Lower lobe of right lung (tissue), 2 donors: ENCODE measurements at regions not wholly inside any gene's neighbourhood (a gene's known extent, or its start where the extent isn't known, plus 50 kb on each side); places are given as distances from the start of the nearest gene placed in this dataset.

ENCODE experiments used
- ATAC-seq, 2 donors: fragments of 200-7000 bp; cut with Tn5 transposase; one replicate each; pipeline ENCODE4 v1.9.1; 2020 to 2022; ENCODE audit warnings: mild to moderate bottlenecking in 2 of 2, moderate library complexity in 2 of 2
- DNase-seq: peaks from one replicate; pipeline ENCODE4 v3.0.0-alpha.2; 2020
- H3K27ac ChIP-seq: fragments of 200-600 bp; one replicate; pipeline ENCODE4 v1.8.0; 2022
- H3K27me3 ChIP-seq: fragments of 200-600 bp; one replicate; pipeline ENCODE4 v1.8.0; 2022; ENCODE audit warnings: low read depth
- H3K36me3 ChIP-seq: fragments of 200-600 bp; one replicate; pipeline ENCODE4 v1.8.0; 2022; ENCODE audit warnings: mild to moderate bottlenecking
- H3K4me1 ChIP-seq: fragments of 200-600 bp; one replicate; pipeline ENCODE4 v1.8.0; 2022
- H3K4me3 ChIP-seq: fragments of 200-600 bp; one replicate; pipeline ENCODE4 v1.8.0; 2022; ENCODE audit warnings: mild to moderate bottlenecking
- H3K9me3 ChIP-seq: fragments of 200-600 bp; one replicate; pipeline ENCODE4 v1.8.0; 2022
- intact Hi-C: fragments of 100-400 bp; cut with DNase I; formaldehyde crosslinking; loops from one replicate; pipeline ENCODE4 v1.11.0; 2022
- TF ChIP-seq, protein P1 (sequence below): fragments of 200-600 bp; IDR thresholded peaks from one replicate; pipeline ENCODE4 v1.8.0; 2022; ENCODE audit warnings: antibody characterized with exemption, mild to moderate bottlenecking
- donor health status: DM: no; HTN: yes; CAD: no; lungs with severe emphysema.

DNA sequence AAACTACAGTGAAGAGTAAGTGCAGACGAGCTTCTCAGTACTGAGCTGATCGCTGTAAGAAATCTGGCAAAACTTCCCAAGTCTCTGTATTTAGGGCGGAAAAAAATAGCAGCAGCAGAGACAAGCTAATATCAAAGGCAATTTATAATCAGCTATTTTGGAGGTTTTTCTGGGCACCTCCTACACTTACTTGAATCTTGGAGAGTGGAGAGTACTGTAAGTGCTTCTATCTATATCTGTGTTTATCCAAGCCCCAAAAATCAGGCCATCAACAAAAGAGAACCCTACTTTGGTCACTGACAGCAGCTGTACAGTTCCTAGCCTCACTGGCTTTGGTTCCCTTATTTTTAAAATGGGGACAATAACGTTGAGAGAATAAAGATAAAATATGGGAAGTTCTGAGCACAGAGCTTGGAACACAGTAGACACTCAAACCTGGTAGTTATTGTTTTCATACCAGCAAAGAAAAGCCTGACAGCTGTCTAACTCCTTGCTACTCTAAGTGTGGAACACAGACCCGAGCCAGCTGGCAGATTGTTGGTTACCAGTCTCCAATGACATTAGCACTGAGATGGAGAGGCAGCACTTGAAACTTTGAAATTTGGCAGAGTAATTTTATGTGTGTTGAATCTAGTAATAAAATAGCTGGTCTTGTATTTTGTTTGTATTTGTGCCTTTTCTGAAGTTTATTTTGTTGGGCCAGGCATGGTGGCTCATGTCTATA lies 96.0 kb upstream of the SLC28A3 start:
- TF ChIP-seq, protein P1, sequence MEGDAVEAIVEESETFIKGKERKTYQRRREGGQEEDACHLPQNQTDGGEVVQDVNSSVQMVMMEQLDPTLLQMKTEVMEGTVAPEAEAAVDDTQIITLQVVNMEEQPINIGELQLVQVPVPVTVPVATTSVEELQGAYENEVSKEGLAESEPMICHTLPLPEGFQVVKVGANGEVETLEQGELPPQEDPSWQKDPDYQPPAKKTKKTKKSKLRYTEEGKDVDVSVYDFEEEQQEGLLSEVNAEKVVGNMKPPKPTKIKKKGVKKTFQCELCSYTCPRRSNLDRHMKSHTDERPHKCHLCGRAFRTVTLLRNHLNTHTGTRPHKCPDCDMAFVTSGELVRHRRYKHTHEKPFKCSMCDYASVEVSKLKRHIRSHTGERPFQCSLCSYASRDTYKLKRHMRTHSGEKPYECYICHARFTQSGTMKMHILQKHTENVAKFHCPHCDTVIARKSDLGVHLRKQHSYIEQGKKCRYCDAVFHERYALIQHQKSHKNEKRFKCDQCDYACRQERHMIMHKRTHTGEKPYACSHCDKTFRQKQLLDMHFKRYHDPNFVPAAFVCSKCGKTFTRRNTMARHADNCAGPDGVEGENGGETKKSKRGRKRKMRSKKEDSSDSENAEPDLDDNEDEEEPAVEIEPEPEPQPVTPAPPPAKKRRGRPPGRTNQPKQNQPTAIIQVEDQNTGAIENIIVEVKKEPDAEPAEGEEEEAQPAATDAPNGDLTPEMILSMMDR: no peak
- H3K9me3 ChIP-seq: no peaks in the 10 kb centered on the region
- no peak overlapping the region for H3K27ac ChIP-seq
- H3K36me3 ChIP-seq: no peaks in the 10 kb centered on the region
- DNase-seq: no peak
- no peak for ATAC-seq
- H3K27me3 ChIP-seq: no peaks in the 10 kb centered on the region
- H3K4me3 ChIP-seq: no peak overlapping the region
- intact Hi-C loops: no loop called here
- no peaks in the 10 kb centered on the region for H3K4me1 ChIP-seq

DNA sequence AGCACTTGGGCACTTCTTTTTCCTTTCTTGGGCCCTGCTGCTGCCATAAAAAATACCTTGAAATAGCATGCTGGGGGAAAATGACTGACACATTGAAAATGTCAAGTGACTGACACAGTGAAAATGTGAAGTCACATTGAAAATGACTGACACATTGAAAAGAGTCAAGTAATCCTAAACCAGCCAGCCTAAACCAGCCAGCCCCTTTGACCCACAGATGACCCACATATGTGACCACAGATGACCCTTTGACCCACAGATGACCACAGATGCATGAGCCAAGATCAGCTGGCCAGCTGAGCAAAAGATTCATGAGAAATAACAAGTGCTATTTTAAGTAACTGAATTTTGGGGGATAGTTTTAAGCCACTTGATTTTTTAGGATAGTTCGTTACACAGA lies 97.8 kb upstream of the SLC28A3 start:
- no peak overlapping the region for H3K27ac ChIP-seq
- intact Hi-C loops: no loop called here
- H3K9me3 ChIP-seq: no peaks in the 10 kb centered on the region
- DNase-seq (no peak), ATAC-seq (no peak)
- no peak overlapping the region for H3K4me3 ChIP-seq
- no peaks in the 10 kb centered on the region for H3K4me1 ChIP-seq
- no peaks in the 10 kb centered on the region for H3K36me3 ChIP-seq
- H3K27me3 ChIP-seq: no peaks in the 10 kb centered on the region
- TF ChIP-seq, protein P1: no peak

DNA sequence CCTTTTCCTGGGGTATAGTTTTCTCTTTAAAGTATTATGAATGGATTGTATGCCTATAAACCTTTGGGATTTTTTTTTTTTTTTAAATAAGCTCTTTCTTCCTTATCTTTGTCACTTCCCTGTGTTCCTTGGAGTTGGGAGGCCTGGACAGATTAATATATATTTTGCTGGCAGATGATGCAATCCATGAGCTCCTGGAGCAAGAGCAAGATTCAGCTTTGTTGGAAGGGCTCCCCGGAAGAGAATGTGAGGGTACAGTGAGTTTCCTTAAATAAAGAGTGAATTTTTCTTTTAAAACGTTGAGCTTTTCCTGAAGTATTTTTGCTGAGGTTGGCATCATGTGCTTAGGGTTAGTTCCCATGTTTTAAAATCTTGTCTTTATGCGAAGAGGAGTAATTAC lies 98.7 kb upstream of the SLC28A3 start:
- intact Hi-C loops: no loop called here
- Histone ChIP-seq H3K9me3 (no peaks in the 10 kb centered on the region), H3K27ac (no peak overlapping the region), H3K4me1 (no peaks in the 10 kb centered on the region), H3K4me3 (no peak overlapping the region), H3K36me3 (no peaks in the 10 kb centered on the region), H3K27me3 (no peaks in the 10 kb centered on the region)
- TF ChIP-seq, protein P1: no peak
- no peak for DNase-seq
- no peak for ATAC-seq

GRCh38 chr9:84442712-84443111 lies 102.2 kb upstream of the SLC28A3 start:
- intact Hi-C loops: no loop called here
- ATAC-seq (no peak), DNase-seq (no peak)
- Histone ChIP-seq H3K27me3 (no peaks in the 10 kb centered on the region), H3K4me1 (no peaks in the 10 kb centered on the region), H3K4me3 (no peak overlapping the region), H3K36me3 (no peaks in the 10 kb centered on the region), H3K27ac (no peak overlapping the region), H3K9me3 (no peaks in the 10 kb centered on the region)
- TF ChIP-seq, protein P1: no peak

DNA sequence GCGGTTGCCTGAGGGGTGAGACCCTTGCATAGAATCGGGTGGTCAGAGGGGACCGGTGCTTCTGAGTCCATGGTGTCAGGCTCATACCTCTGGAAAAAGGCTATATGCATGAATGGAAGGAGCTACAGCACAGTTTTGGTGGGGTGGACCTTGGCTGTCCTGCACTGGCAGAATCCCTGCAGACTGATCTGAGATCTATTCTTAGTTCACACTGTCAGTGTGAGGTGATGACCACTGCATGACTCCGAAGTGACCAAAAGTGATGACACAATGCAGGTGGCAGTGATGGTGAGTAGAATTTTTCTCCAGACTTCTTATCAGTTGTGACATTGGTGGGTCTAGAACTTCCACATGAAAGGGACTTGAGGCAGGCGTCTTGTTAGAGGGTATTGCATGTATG lies 105.2 kb upstream of the SLC28A3 start:
- Histone ChIP-seq H3K27me3 (no peaks in the 10 kb centered on the region), H3K9me3 (no peaks in the 10 kb centered on the region), H3K27ac (no peak overlapping the region), H3K4me3 (no peak overlapping the region), H3K36me3 (no peaks in the 10 kb centered on the region), H3K4me1 (no peaks in the 10 kb centered on the region)
- intact Hi-C loops: no loop called here
- ATAC-seq: no peak
- TF ChIP-seq, protein P1: no peak
- no peak for DNase-seq
